ENCODE measurements at regions not wholly inside any gene's neighbourhood (a gene's known extent, or its start where the extent isn't known, plus 50 kb on each side); places are given as distances from the start of the nearest gene placed in this dataset.
"Not testable (repeated sequence)": the region's sequence is repeated elsewhere in the genome, so short reads cannot be mapped to it uniquely, and the experiment has no call there.

GRCh38 chr7:54189330-54189729, 352.8 kb upstream of the VSTM2A start:
- intact Hi-C loops (cut with DNase I; ENCODE audit: low total_unique reads): no loop called here
- no peaks in the 10 kb centered on the region for H3K9me3 ChIP-seq
- TF ChIP-seq CTCF (IDR thresholded peaks at IDR 0.05) (no peak), POLR2A (IDR thresholded peaks at IDR 0.05) (no peak)
- no peaks in the 10 kb centered on the region for H3K4me1 ChIP-seq
- DNase-seq: no peak
- no peak overlapping the region for H3K4me3 ChIP-seq
- H3K27ac ChIP-seq: no peak overlapping the region
- H3K27me3 ChIP-seq: no peaks in the 10 kb centered on the region
- H3K36me3 ChIP-seq (ENCODE audit: low read depth, missing control alignments): no peaks in the 10 kb centered on the region
- 79 to 84% methylated on average over 2 of the region's 2 CpGs for WGBS, 2 donors

- no peaks in the 10 kb centered on the region for H3K4me1 ChIP-seq
- TF ChIP-seq POLR2A (IDR thresholded peaks at IDR 0.05): no peak
- no peak for TF ChIP-seq CTCF (IDR thresholded peaks at IDR 0.05)
- no peak overlapping the region for H3K27ac ChIP-seq
- H3K36me3 ChIP-seq (ENCODE audit: low read depth, missing control alignments): no peaks in the 10 kb centered on the region
- intact Hi-C loops (cut with DNase I; ENCODE audit: low total_unique reads): no loop called here
- no peak for DNase-seq
- no peaks in the 10 kb centered on the region for H3K27me3 ChIP-seq
- no peak overlapping the region for H3K4me3 ChIP-seq
- H3K9me3 ChIP-seq: no peaks in the 10 kb centered on the region
These were observed 340.7 kb upstream of the VSTM2A start for GRCh38 chr7:54201501-54201900.

DNA sequence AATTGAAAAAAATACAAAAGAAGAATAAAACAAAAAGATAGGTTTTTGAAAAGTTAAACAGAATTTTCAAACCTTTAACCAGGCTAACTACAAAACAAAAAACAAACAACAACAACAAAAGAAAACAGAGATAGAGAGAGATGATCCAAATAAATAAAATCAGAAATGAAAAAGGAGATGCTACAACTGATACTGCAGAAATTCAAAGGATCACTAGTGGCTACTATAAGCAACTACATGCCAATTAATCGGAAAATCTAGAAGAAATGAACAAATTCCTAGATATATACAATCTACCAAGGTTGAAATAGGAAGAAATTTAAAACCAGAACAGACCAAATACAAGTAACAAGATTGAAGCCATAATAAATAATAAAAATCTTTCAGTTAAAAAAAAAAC, 326.8 kb upstream of the VSTM2A start:
- H3K4me3 ChIP-seq: no peak overlapping the region
- no peaks in the 10 kb centered on the region for H3K4me1 ChIP-seq
- no peaks in the 10 kb centered on the region for H3K36me3 ChIP-seq (ENCODE audit: low read depth, missing control alignments)
- WGBS, 2 donors: 73 to 74% methylated on average over 1 of the region's 1 CpG
- no peaks in the 10 kb centered on the region for H3K9me3 ChIP-seq
- no peaks in the 10 kb centered on the region for H3K27me3 ChIP-seq
- TF ChIP-seq POLR2A (IDR thresholded peaks at IDR 0.05): no peak
- intact Hi-C loops (cut with DNase I; ENCODE audit: low total_unique reads): loop anchor here (10.0 kb wide), 1 partner anchor 89 kb away; no protein-coding TSS in a partner anchor
- no peak overlapping the region for H3K27ac ChIP-seq
- DNase-seq: no peak

DNA sequence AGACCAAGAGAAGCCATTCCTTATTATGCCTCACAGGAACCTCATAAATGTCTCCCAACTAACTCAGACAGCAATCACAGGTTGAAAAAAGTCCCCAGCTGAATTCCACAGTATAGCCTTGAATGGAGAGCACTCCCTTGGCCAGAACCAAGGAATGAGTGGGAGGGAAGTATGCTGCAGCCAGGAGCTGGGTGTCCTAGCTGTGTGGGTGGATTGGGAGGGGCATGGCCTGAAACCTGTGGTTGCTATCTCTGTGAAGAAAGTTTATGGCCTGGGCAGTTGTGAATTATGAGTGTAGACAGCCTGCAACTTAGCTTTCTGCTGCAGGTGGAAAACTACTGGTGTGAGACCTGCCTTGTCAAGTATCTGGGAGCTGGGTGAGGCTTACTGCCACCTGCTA, 316.1 kb upstream of the VSTM2A start:
- DNase-seq; H3K27me3 ChIP-seq; H3K4me3 ChIP-seq; intact Hi-C loops (cut with DNase I; ENCODE audit: low total_unique reads); H3K4me1 ChIP-seq; H3K9me3 ChIP-seq; H3K36me3 ChIP-seq (ENCODE audit: low read depth, missing control alignments); H3K27ac ChIP-seq: not testable (repeated sequence)

DNA sequence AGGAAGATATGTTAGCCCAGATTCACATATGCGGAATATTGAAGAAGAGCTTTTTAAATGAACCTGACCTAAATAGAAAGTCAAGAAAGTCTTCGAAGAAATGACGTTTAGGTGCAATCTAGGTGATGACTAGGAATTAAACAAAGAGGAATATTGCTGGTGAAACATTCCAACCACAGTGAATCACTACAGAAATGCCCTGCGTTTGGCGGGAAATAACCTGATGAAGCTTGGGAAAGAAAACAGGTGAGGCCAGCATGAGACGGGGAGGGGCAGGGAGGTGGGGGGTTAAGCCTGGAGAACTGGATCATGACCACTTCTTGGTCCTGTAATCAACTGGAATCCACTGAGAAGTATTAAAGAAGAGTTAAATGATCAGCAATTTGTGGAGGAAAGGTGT, 299.4 kb upstream of the VSTM2A start:
- Histone ChIP-seq H3K9me3 (no peaks in the 10 kb centered on the region), H3K27me3 (no peaks in the 10 kb centered on the region), H3K36me3 (ENCODE audit: low read depth, missing control alignments) (no peaks in the 10 kb centered on the region), H3K4me1 (no peaks in the 10 kb centered on the region), H3K27ac (no peak overlapping the region), H3K4me3 (no peak overlapping the region)
- DNase-seq: no peak
- intact Hi-C loops (cut with DNase I; ENCODE audit: low total_unique reads): no loop called here
- WGBS, 2 donors: 97% methylated on average over 6 of the region's 6 CpGs
- TF ChIP-seq POLR2A (IDR thresholded peaks at IDR 0.05) (no peak), CTCF (IDR thresholded peaks at IDR 0.05) (no peak)

DNA sequence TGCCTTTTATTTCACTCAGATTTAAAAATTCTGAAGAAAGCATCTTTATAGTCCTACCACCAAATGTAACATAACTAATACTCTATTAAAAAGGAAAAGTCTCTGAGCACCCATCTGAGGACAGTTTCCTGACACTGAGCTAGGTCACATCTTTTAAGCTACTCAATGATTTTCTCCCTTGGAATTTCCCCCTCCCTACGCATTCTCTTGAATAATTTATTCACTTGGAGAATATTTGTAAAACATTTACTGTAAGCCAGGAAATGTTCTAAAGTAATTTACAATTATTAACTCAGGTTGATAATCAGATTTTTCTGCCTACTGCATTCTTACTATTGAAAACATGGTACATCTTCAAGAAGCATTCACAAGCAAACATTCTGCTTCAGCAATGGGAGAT, 297.2 kb upstream of the VSTM2A start:
- no peaks in the 10 kb centered on the region for H3K9me3 ChIP-seq
- no peak overlapping the region for H3K27ac ChIP-seq
- no peaks in the 10 kb centered on the region for H3K4me1 ChIP-seq
- H3K27me3 ChIP-seq: no peaks in the 10 kb centered on the region
- DNase-seq: no peak
- intact Hi-C loops (cut with DNase I; ENCODE audit: low total_unique reads): no loop called here
- H3K4me3 ChIP-seq: no peak overlapping the region
- WGBS, 2 donors: 97 to 100% methylated on average over 1 of the region's 1 CpG
- H3K36me3 ChIP-seq (ENCODE audit: low read depth, missing control alignments): no peaks in the 10 kb centered on the region
- TF ChIP-seq POLR2A (IDR thresholded peaks at IDR 0.05) (no peak), CTCF (IDR thresholded peaks at IDR 0.05) (no peak)
